EH (cell line): ENCODE measurements at regions not wholly inside any gene's neighbourhood (a gene's known extent, or its start where the extent isn't known, plus 50 kb on each side); places are given as distances from the start of the nearest gene placed in this dataset.
"Not testable (repeated sequence)": the region's sequence is repeated elsewhere in the genome, so short reads cannot be mapped to it uniquely, and the experiment has no call there.

ENCODE experiments used
- DNase-seq: peaks from one replicate; pipeline ENCODE4 v3.0.0-alpha.2; 2015; ENCODE audit warnings: low read depth

DNA sequence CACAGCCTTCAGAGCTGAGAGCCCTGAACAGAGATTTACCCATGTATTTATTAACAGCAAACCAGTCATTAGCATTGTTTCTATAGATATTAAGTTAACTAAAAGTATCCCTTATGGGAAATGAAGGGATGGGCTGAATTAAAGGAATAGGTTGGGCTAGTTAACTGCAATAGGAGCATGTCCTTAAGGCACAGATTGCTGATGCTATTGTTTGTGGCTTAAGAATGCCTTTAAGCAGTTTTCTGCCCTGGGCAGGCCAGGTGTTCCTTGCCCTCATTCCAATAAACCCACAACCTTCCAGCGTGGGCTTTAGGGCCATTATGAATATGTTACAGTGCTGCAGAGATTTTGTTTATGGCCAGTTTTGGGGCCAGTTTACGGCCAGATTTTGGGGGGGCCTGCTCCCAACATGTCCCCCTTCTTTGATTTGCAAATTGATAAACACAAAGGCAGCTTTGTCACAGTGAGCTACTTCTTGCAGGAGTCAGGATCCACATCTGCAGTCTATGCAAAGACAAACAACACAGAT lies 61.2 kb upstream of the FMNL2 start:
- not testable (repeated sequence) for DNase-seq

DNA sequence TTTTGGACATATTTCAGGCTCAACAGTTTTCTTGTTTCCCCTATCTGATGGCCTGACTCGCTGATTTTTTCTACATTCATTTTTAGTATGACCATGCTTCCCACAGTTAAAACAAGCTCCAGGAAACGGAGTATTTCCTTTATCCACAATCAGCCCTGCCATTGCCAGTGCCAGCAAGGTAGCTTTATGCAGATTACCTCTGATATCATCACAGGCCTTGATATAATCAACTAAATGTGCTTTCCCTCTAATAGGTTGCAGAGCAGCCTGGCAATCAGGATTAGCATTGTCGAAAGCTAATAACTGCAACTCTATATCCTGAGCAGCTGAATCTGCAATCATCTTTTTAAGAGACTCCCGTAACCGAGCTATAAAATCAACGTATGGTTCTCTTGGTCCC lies 57.1 kb upstream of the FMNL2 start:
- not testable (repeated sequence) for DNase-seq

DNA sequence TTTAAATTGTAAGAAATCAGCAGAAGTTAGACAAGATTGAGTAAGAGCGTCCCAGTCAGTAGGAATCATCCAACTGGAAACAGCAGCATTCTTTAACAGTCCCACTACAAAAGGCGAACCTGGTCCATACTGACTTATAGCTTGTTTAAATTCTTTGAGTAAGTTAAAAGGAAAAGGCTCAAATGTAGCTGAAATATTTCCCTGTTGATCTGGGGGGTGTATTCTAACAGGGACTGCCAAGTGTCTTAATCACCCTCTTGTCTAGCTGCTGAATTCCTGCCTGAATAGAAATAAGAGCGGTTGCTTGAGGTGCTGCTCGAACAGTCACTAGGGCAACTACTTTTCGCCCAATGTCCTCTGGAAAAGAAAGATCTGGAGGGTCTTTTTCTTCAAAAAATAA lies 56.4 kb upstream of the FMNL2 start:
- DNase-seq, result no peak

DNA sequence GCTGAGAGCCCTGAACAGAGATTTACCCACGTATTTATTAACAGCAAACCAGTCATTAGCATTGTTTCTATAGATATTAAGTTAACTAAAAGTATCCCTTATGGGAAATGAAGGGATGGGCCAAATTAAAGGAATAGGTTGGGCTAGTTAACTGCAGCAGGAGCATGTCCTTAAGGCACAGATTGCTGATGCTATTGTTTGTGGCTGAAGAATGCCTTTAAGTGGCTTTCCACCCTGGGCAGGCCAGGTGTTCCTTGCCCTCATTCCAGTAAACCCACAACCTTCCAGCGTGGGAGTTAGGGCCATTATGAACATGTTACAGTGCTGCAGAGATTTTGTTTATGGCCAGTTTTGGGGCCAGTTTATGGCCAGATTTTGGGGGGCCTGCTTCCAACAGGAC lies 55.6 kb upstream of the FMNL2 start:
- DNase-seq, result not testable (repeated sequence)

DNA sequence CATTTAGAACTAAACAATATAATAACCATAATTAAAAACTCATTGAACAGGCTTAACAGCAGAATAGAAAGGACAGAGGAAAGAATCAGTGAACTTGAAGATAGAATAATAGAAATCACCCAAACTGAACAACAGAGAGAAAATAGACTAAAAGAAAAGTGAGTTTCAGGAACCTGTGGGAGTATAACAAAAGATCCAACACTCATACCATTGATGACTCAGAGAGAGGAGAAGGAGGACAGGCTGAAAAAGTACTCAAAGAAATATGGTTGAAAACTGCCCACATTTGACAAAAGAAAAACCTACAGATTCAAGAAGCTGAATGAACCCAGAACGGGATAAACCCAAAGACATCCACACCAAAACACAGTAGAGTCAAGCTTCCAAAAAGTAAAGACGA lies 54.2 kb upstream of the FMNL2 start:
- DNase-seq, result no peak

DNA sequence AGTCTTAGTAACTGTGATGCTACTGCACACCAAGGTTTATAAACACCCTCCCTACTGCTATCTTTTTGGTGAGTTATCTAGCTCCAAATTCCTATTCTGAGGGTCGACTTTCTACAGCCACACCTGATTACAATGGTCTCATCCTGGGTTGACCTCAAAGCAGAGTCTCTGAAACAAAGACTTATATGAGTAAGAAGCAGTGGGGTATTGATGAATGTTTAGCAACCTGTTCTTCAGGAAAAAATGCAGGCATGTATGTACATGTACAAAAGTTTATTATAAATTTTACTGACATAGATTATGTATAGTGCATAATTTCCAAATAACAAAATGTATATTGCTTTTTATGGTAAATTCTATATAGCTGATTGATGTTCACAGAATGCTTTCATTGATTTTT lies 51.6 kb upstream of the FMNL2 start:
- no peak for DNase-seq

DNA sequence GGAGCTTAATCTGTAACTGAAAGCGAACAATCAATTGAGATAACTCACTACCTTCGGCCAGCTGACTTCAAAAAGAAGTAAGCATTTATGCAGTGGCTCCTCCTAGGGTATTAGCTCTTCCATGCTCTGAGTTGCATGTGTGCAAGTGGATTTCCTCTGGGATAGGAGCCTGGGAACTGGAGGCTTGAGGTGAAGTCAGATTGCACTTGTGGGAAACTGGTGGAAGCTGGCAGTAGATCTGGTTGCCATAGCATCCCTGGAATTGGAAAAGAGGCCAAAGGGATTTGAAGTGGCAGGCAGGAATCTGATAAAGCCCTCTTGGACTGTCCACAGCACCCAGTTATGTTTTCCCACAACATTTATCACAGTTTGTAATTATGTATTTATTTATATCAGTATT lies 50.6 kb upstream of the FMNL2 start:
- peak; percentile 4 for DNase-seq
